SK-N-SH treated with all-trans-retinoic acid at 6 μM for 48 hours (cell line): ENCODE measurements at regions not wholly inside any gene's neighbourhood (a gene's known extent, or its start where the extent isn't known, plus 50 kb on each side); places are given as distances from the start of the nearest gene placed in this dataset.

Experiments used
- ATAC-seq: fragments of 200-7000 bp; cut with Tn5 transposase; 3 replicates; pipeline ENCODE4 v1.9.1; 2020; ENCODE audit warnings: mild to moderate bottlenecking, moderate library complexity
- ARNTL ChIP-seq: fragments of 450-650 bp; formaldehyde crosslinking; IDR thresholded peaks from 2 replicates; pipeline ENCODE4 v1.5.0; 2020; ENCODE audit warnings: low read depth, mild to moderate bottlenecking, moderate library complexity, borderline replicate concordance
- BACH2 ChIP-seq: fragments of 250-450 bp; sonication (Bioruptor Pico); IDR thresholded peaks from 2 replicates; pipeline ENCODE4 v1.9.0; 2021; ENCODE audit warnings: mild to moderate bottlenecking, borderline replicate concordance
- CSDC2 ChIP-seq: fragments of 250-450 bp; sonication (Bioruptor Pico); IDR thresholded peaks from 2 replicates; pipeline ENCODE4 v1.5.0; 2020; ENCODE audit warnings: mild to moderate bottlenecking, moderate library complexity
- CSRNP3 ChIP-seq: fragments of 250-450 bp; sonication (Bioruptor Pico); IDR thresholded peaks from 2 replicates; pipeline ENCODE4 v1.5.1; 2021; ENCODE audit warnings: mild to moderate bottlenecking, moderate library complexity
- ESRRG ChIP-seq: fragments of 250-450 bp; sonication (Bioruptor Pico); IDR thresholded peaks from 2 replicates; pipeline ENCODE4 v1.6.1; 2021; ENCODE audit warnings: mild to moderate bottlenecking
- GLIS3 ChIP-seq: fragments of 250-450 bp; sonication (Bioruptor Pico); IDR thresholded peaks from 2 replicates; pipeline ENCODE4 v1.5.0; 2020; ENCODE audit warnings: mild to moderate bottlenecking, moderate library complexity
- ISL1 ChIP-seq: fragments of 250-450 bp; sonication (Bioruptor Pico); IDR thresholded peaks from 2 replicates; pipeline ENCODE4 v2.1.2; 2022; ENCODE audit warnings: mild to moderate bottlenecking, moderate library complexity
- OSR1 ChIP-seq: fragments of 250-450 bp; sonication (Bioruptor Pico); IDR thresholded peaks from 2 replicates; pipeline ENCODE4 v1.8.0; 2022; ENCODE audit warnings: moderate library complexity, mild to moderate bottlenecking, inconsistent platforms
- POU6F1 ChIP-seq: fragments of 250-450 bp; sonication (Bioruptor Pico); IDR thresholded peaks from 2 replicates; pipeline ENCODE4 v1.8.0; 2021; ENCODE audit warnings: low read depth, mild to moderate bottlenecking, moderate library complexity, borderline replicate concordance
- PPARA ChIP-seq: fragments of 250-450 bp; sonication (Bioruptor Pico); IDR thresholded peaks from 2 replicates; pipeline ENCODE4 v1.5.0; 2020; ENCODE audit warnings: mild to moderate bottlenecking, borderline replicate concordance
- RARB ChIP-seq: fragments of 250-450 bp; sonication (Bioruptor Pico); IDR thresholded peaks from 2 replicates; pipeline ENCODE4 v1.8.0; 2021; ENCODE audit warnings: mild to moderate bottlenecking, moderate library complexity
- SNAI2 ChIP-seq: fragments of 250-450 bp; sonication (Bioruptor Pico); IDR thresholded peaks from 2 replicates; pipeline ENCODE4 v1.5.0; 2020; ENCODE audit warnings: mild to moderate bottlenecking, moderate library complexity
- TCF4 ChIP-seq: fragments of 250-450 bp; sonication (Bioruptor Pico); IDR thresholded peaks from 2 replicates; pipeline ENCODE4 v1.8.0; 2021; ENCODE audit warnings: mild to moderate bottlenecking, moderate library complexity, borderline replicate concordance
- TOX ChIP-seq: fragments of 250-450 bp; sonication (Bioruptor Pico); IDR thresholded peaks from 2 replicates; pipeline ENCODE4 v1.8.0; 2021; ENCODE audit warnings: mild to moderate bottlenecking, moderate library complexity, borderline replicate concordance
- ZC3H10 ChIP-seq: fragments of 250-450 bp; sonication (Bioruptor Pico); IDR thresholded peaks from 2 replicates; pipeline ENCODE4 v1.5.1; 2021; ENCODE audit warnings: mild to moderate bottlenecking, moderate library complexity
- ZFP3 ChIP-seq: fragments of 250-450 bp; sonication (Bioruptor Pico); IDR thresholded peaks from 2 replicates; pipeline ENCODE4 v1.5.0; 2020; ENCODE audit warnings: mild to moderate bottlenecking, moderate library complexity
- ZFP30 ChIP-seq: fragments of 450-650 bp; formaldehyde crosslinking; IDR thresholded peaks from 2 replicates; pipeline ENCODE4 v1.5.0; 2022; ENCODE audit warnings: mild to moderate bottlenecking, moderate library complexity
- ZNF565 ChIP-seq: fragments of 450-650 bp; formaldehyde crosslinking; conservative IDR thresholded peaks from 2 replicates; pipeline ENCODE4 v1.5.0; 2020; ENCODE audit warnings: low read depth, mild to moderate bottlenecking, moderate library complexity
- ZNF8 ChIP-seq: fragments of 450-650 bp; formaldehyde crosslinking; IDR thresholded peaks from 2 replicates; pipeline ENCODE4 v1.5.0; 2020; ENCODE audit warnings: mild to moderate bottlenecking, moderate library complexity
- TF ChIP-seq, protein P1 (sequence below): fragments of 250-450 bp; sonication (Bioruptor Pico); IDR thresholded peaks from 2 replicates; pipeline ENCODE4 v1.5.0; 2020; ENCODE audit warnings: mild to moderate bottlenecking, moderate library complexity
- TF ChIP-seq, protein P2 (sequence below): fragments of 250-450 bp; sonication (Bioruptor Pico); IDR thresholded peaks from 2 replicates; pipeline ENCODE4 v1.5.1; 2020; ENCODE audit warnings: low read depth, mild to moderate bottlenecking, moderate library complexity

- TF ChIP-seq GLIS3 (CRISPR knock-in tag) (no peak), ARNTL (CRISPR knock-in tag) (no peak), POU6F1 (CRISPR knock-in tag) (no peak), CSRNP3 (CRISPR knock-in tag) (no peak), ZNF565 (CRISPR knock-in tag) (no peak), PPARA (CRISPR knock-in tag) (no peak), ESRRG (CRISPR knock-in tag) (no peak), CSDC2 (CRISPR knock-in tag) (no peak), SNAI2 (CRISPR knock-in tag) (no peak), ZFP3 (CRISPR knock-in tag) (no peak), RARB (no peak), TOX (CRISPR knock-in tag) (no peak), BACH2 (CRISPR knock-in tag) (no peak)
- TF ChIP-seq, protein P1, sequence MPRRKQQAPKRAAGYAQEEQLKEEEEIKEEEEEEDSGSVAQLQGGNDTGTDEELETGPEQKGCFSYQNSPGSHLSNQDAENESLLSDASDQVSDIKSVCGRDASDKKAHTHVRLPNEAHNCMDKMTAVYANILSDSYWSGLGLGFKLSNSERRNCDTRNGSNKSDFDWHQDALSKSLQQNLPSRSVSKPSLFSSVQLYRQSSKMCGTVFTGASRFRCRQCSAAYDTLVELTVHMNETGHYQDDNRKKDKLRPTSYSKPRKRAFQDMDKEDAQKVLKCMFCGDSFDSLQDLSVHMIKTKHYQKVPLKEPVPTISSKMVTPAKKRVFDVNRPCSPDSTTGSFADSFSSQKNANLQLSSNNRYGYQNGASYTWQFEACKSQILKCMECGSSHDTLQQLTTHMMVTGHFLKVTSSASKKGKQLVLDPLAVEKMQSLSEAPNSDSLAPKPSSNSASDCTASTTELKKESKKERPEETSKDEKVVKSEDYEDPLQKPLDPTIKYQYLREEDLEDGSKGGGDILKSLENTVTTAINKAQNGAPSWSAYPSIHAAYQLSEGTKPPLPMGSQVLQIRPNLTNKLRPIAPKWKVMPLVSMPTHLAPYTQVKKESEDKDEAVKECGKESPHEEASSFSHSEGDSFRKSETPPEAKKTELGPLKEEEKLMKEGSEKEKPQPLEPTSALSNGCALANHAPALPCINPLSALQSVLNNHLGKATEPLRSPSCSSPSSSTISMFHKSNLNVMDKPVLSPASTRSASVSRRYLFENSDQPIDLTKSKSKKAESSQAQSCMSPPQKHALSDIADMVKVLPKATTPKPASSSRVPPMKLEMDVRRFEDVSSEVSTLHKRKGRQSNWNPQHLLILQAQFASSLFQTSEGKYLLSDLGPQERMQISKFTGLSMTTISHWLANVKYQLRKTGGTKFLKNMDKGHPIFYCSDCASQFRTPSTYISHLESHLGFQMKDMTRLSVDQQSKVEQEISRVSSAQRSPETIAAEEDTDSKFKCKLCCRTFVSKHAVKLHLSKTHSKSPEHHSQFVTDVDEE: no peak
- TF ChIP-seq, protein P2, sequence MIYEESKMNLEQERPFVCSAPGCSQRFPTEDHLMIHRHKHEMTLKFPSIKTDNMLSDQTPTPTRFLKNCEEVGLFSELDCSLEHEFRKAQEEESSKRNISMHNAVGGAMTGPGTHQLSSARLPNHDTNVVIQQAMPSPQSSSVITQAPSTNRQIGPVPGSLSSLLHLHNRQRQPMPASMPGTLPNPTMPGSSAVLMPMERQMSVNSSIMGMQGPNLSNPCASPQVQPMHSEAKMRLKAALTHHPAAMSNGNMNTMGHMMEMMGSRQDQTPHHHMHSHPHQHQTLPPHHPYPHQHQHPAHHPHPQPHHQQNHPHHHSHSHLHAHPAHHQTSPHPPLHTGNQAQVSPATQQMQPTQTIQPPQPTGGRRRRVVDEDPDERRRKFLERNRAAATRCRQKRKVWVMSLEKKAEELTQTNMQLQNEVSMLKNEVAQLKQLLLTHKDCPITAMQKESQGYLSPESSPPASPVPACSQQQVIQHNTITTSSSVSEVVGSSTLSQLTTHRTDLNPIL: no peak
- no peak for ATAC-seq
Observed at GRCh38 chr10:45547207-45547606, 125.4 kb downstream of the ZFAND4 start.

GRCh38 chr10:45545150-45545549, 127.4 kb downstream of the ZFAND4 start:
- ATAC-seq: no peak
- TF ChIP-seq RARB (no peak), OSR1 (CRISPR knock-in tag) (no peak), GLIS3 (CRISPR knock-in tag) (no peak), ZFP3 (CRISPR knock-in tag) (no peak), ZFP30 (no peak), SNAI2 (CRISPR knock-in tag) (no peak), BACH2 (CRISPR knock-in tag) (no peak), ESRRG (CRISPR knock-in tag) (no peak), CSRNP3 (CRISPR knock-in tag) (no peak), ISL1 (no peak), POU6F1 (CRISPR knock-in tag) (no peak), ZC3H10 (CRISPR knock-in tag) (no peak), ZNF565 (CRISPR knock-in tag) (no peak), TCF4 (CRISPR knock-in tag) (no peak), ZNF8 (CRISPR knock-in tag) (no peak)
